ENCODE measurements at regions not wholly inside any gene's neighbourhood (a gene's known extent, or its start where the extent isn't known, plus 50 kb on each side); places are given as distances from the start of the nearest gene placed in this dataset.

- no peaks in the 10 kb centered on the region for H4K20me1 ChIP-seq (ENCODE audit: control insufficient read depth, insufficient read depth, low read depth, low read length)
- H3K4me2 ChIP-seq (ENCODE audit: low read length) = no peak overlapping the region
- H3K4me1 ChIP-seq (ENCODE audit: control insufficient read depth, low read length) = peaks cover 6% of the 10 kb centered on the region
- H3K27me3 ChIP-seq (ENCODE audit: control insufficient read depth, low read length) = no peaks in the 10 kb centered on the region; the same call in 1 of the 2 replicates
- no peaks in the 10 kb centered on the region for H3K36me3 ChIP-seq (ENCODE audit: control insufficient read depth, low read length)
- no peaks in the 10 kb centered on the region for H3K9me3 ChIP-seq (ENCODE audit: control insufficient read depth, insufficient read depth, low read length)
- H3K9me2 ChIP-seq (replicated peaks; ENCODE audit: control insufficient read depth, low read length) = no peaks in the 10 kb centered on the region
- H3F3A ChIP-seq (ENCODE audit: control insufficient read depth, insufficient read depth) = no peaks in the 10 kb centered on the region
- no peaks in the 10 kb centered on the region for H3K79me2 ChIP-seq (ENCODE audit: control insufficient read depth, low read length)
- H3K27ac ChIP-seq (ENCODE audit: low read depth, low read length) = no peak overlapping the region
- TF ChIP-seq EZH2phosphoT487 (IDR thresholded peaks at IDR 0.05; ENCODE audit: borderline replicate concordance, low read length) = no peak
- no peak for TF ChIP-seq CTCF (IDR thresholded peaks at IDR 0.05; ENCODE audit: low read depth, low read length, poor library complexity, severe bottlenecking)
- no peak overlapping the region for H3K4me3 ChIP-seq (ENCODE audit: low read length)
These were observed 290.4 kb downstream of the RNF144A start for GRCh38 chr2:7207631-7208030.

- no peaks in the 10 kb centered on the region for H3K9me3 ChIP-seq (ENCODE audit: control insufficient read depth, insufficient read depth, low read length)
- H3K4me2 ChIP-seq (ENCODE audit: low read length) = no peak overlapping the region
- no peaks in the 10 kb centered on the region for H3K79me2 ChIP-seq (ENCODE audit: control insufficient read depth, low read length)
- no peaks in the 10 kb centered on the region for H3K4me1 ChIP-seq (ENCODE audit: control insufficient read depth, low read length)
- H3K9me2 ChIP-seq (replicated peaks; ENCODE audit: control insufficient read depth, low read length) = no peaks in the 10 kb centered on the region
- H3K36me3 ChIP-seq (ENCODE audit: control insufficient read depth, low read length) = no peaks in the 10 kb centered on the region
- H3K27me3 ChIP-seq (ENCODE audit: control insufficient read depth, low read length) = no peaks in the 10 kb centered on the region; the same call in 1 of the 2 replicates
- no peaks in the 10 kb centered on the region for H3F3A ChIP-seq (ENCODE audit: control insufficient read depth, insufficient read depth)
- H3K27ac ChIP-seq (ENCODE audit: low read depth, low read length) = no peak overlapping the region
- no peaks in the 10 kb centered on the region for H4K20me1 ChIP-seq (ENCODE audit: control insufficient read depth, insufficient read depth, low read depth, low read length)
- no peak overlapping the region for H3K4me3 ChIP-seq (ENCODE audit: low read length)
- TF ChIP-seq EZH2phosphoT487 (IDR thresholded peaks at IDR 0.05; ENCODE audit: borderline replicate concordance, low read length) (no peak), CTCF (IDR thresholded peaks at IDR 0.05; ENCODE audit: low read depth, low read length, poor library complexity, severe bottlenecking) (no peak)
These were observed 292.7 kb downstream of the RNF144A start for GRCh38 chr2:7209757-7210555.

- H3K79me2 ChIP-seq (ENCODE audit: control insufficient read depth, low read length) = no peaks in the 10 kb centered on the region
- no peak overlapping the region for H3K4me3 ChIP-seq (ENCODE audit: low read length)
- H3K9me3 ChIP-seq (ENCODE audit: control insufficient read depth, insufficient read depth, low read length) = no peaks in the 10 kb centered on the region
- no peak for TF ChIP-seq EZH2phosphoT487 (IDR thresholded peaks at IDR 0.05; ENCODE audit: borderline replicate concordance, low read length)
- TF ChIP-seq CTCF (IDR thresholded peaks at IDR 0.05; ENCODE audit: low read depth, low read length, poor library complexity, severe bottlenecking) = no peak
- no peaks in the 10 kb centered on the region for H3K36me3 ChIP-seq (ENCODE audit: control insufficient read depth, low read length)
- no peaks in the 10 kb centered on the region for H3K9me2 ChIP-seq (replicated peaks; ENCODE audit: control insufficient read depth, low read length)
- H3K27ac ChIP-seq (ENCODE audit: low read depth, low read length) = no peak overlapping the region
- H3F3A ChIP-seq (ENCODE audit: control insufficient read depth, insufficient read depth) = no peaks in the 10 kb centered on the region
- no peaks in the 10 kb centered on the region for H3K4me1 ChIP-seq (ENCODE audit: control insufficient read depth, low read length)
- no peaks in the 10 kb centered on the region; the same call in 1 of the 2 replicates for H3K27me3 ChIP-seq (ENCODE audit: control insufficient read depth, low read length)
- H3K4me2 ChIP-seq (ENCODE audit: low read length) = no peak overlapping the region
- H4K20me1 ChIP-seq (ENCODE audit: control insufficient read depth, insufficient read depth, low read depth, low read length) = no peaks in the 10 kb centered on the region
These were observed 293.5 kb downstream of the RNF144A start for GRCh38 chr2:7210712-7211111.

All from DOHH2 (cell line).